ENCODE measurements at regions not wholly inside any gene's neighbourhood (a gene's known extent, or its start where the extent isn't known, plus 50 kb on each side); places are given as distances from the start of the nearest gene placed in this dataset.

- Histone ChIP-seq H3K27ac (ENCODE audit: low read length) (no peak overlapping the region), H3K4me3 (ENCODE audit: low read length) (no peak overlapping the region), H3K9me2 (ENCODE audit: insufficient read depth, low read length) (no peaks in the 10 kb centered on the region), H3K9ac (ENCODE audit: low read length) (no peak overlapping the region), H3K27me3 (ENCODE audit: insufficient read depth, low read depth, low read length) (no peaks in the 10 kb centered on the region), H3K79me2 (replicated peaks; ENCODE audit: insufficient read depth, low read length) (no peaks in the 10 kb centered on the region), H4K20me1 (ENCODE audit: insufficient read depth) (no peaks in the 10 kb centered on the region), H2AFZ (ENCODE audit: low read depth, low read length) (no peak overlapping the region), H3K4me2 (ENCODE audit: low read length) (no peak overlapping the region), H3K36me3 (ENCODE audit: insufficient read depth, low read length) (no peaks in the 10 kb centered on the region), H3K9me3 (ENCODE audit: low read length) (no peaks in the 10 kb centered on the region), H3F3A (ENCODE audit: insufficient read depth, low read length, poor library complexity, severe bottlenecking) (no peaks in the 10 kb centered on the region)
- TF ChIP-seq POLR2AphosphoS5 (IDR thresholded peaks at IDR 0.05) (no peak), MXI1 (conservative IDR thresholded peaks at IDR 0.05; ENCODE audit: poor library complexity, severe bottlenecking) (no peak), EP300 (conservative IDR thresholded peaks at IDR 0.05; ENCODE audit: poor library complexity, severe bottlenecking) (no peak), EZH2 (IDR thresholded peaks at IDR 0.05; ENCODE audit: borderline replicate concordance, insufficient read depth, low read length, poor library complexity, severe bottlenecking) (no peak), REST (IDR thresholded peaks at IDR 0.05; ENCODE audit: borderline replicate concordance) (no peak), SMC3 (conservative IDR thresholded peaks at IDR 0.05; ENCODE audit: poor library complexity) (no peak), RAD21 (conservative IDR thresholded peaks at IDR 0.05) (no peak), TAF1 (IDR thresholded peaks at IDR 0.05; ENCODE audit: low read depth) (no peak)
- TF ChIP-seq, protein P1, sequence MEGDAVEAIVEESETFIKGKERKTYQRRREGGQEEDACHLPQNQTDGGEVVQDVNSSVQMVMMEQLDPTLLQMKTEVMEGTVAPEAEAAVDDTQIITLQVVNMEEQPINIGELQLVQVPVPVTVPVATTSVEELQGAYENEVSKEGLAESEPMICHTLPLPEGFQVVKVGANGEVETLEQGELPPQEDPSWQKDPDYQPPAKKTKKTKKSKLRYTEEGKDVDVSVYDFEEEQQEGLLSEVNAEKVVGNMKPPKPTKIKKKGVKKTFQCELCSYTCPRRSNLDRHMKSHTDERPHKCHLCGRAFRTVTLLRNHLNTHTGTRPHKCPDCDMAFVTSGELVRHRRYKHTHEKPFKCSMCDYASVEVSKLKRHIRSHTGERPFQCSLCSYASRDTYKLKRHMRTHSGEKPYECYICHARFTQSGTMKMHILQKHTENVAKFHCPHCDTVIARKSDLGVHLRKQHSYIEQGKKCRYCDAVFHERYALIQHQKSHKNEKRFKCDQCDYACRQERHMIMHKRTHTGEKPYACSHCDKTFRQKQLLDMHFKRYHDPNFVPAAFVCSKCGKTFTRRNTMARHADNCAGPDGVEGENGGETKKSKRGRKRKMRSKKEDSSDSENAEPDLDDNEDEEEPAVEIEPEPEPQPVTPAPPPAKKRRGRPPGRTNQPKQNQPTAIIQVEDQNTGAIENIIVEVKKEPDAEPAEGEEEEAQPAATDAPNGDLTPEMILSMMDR (IDR thresholded peaks at IDR 0.05; ENCODE audit: poor library complexity, severe bottlenecking): no peak
Observed at GRCh38 chr2:200119236-200119635, 163.9 kb downstream of the MAIP1 start.

DNA sequence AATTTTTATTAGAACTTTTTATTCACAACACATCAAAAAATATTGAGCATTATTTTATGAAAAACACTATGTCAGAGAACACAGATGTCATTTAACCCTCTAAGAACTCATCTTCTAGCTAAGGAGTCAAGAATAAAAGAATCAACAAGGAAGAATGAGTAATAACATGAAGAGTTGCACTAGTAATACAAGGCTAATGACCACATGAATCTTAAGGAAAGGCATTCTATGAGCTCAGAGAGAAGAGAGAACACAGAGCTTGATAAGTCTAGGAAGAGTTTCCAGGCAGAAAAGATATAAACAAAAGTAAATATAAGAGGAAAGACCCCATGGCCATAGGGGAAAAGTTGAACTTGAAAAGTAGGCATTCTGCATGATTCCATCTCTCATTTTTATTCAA lies 166.5 kb downstream of the MAIP1 start:
- no peak overlapping the region for H3K27ac ChIP-seq (ENCODE audit: low read length)
- no peak overlapping the region for H3K4me2 ChIP-seq (ENCODE audit: low read length)
- no peak overlapping the region for H3K9ac ChIP-seq (ENCODE audit: low read length)
- no peaks in the 10 kb centered on the region for H3K9me2 ChIP-seq (ENCODE audit: insufficient read depth, low read length)
- no peaks in the 10 kb centered on the region for H3K27me3 ChIP-seq (ENCODE audit: insufficient read depth, low read depth, low read length)
- no peaks in the 10 kb centered on the region for H3K9me3 ChIP-seq (ENCODE audit: low read length)
- H3F3A ChIP-seq (ENCODE audit: insufficient read depth, low read length, poor library complexity, severe bottlenecking): no peaks in the 10 kb centered on the region
- no peaks in the 10 kb centered on the region for H3K36me3 ChIP-seq (ENCODE audit: insufficient read depth, low read length)
- H2AFZ ChIP-seq (ENCODE audit: low read depth, low read length): no peak overlapping the region
- H3K4me3 ChIP-seq (ENCODE audit: low read length): no peak overlapping the region
- no peaks in the 10 kb centered on the region for H3K79me2 ChIP-seq (replicated peaks; ENCODE audit: insufficient read depth, low read length)
- no peaks in the 10 kb centered on the region for H4K20me1 ChIP-seq (ENCODE audit: insufficient read depth)
- TF ChIP-seq REST (IDR thresholded peaks at IDR 0.05; ENCODE audit: borderline replicate concordance) (no peak), TAF1 (IDR thresholded peaks at IDR 0.05; ENCODE audit: low read depth) (no peak), POLR2AphosphoS5 (IDR thresholded peaks at IDR 0.05) (no peak), EP300 (conservative IDR thresholded peaks at IDR 0.05; ENCODE audit: poor library complexity, severe bottlenecking) (no peak), EZH2 (IDR thresholded peaks at IDR 0.05; ENCODE audit: borderline replicate concordance, insufficient read depth, low read length, poor library complexity, severe bottlenecking) (no peak), RAD21 (conservative IDR thresholded peaks at IDR 0.05) (no peak), MXI1 (conservative IDR thresholded peaks at IDR 0.05; ENCODE audit: poor library complexity, severe bottlenecking) (no peak), SMC3 (conservative IDR thresholded peaks at IDR 0.05; ENCODE audit: poor library complexity) (no peak)
- TF ChIP-seq, protein P1 (IDR thresholded peaks at IDR 0.05; ENCODE audit: poor library complexity, severe bottlenecking): no peak

Measured in neural cell (in vitro differentiated cells).